ENCODE measurements at regions not wholly inside any gene's neighbourhood (a gene's known extent, or its start where the extent isn't known, plus 50 kb on each side); places are given as distances from the start of the nearest gene placed in this dataset.

DNA sequence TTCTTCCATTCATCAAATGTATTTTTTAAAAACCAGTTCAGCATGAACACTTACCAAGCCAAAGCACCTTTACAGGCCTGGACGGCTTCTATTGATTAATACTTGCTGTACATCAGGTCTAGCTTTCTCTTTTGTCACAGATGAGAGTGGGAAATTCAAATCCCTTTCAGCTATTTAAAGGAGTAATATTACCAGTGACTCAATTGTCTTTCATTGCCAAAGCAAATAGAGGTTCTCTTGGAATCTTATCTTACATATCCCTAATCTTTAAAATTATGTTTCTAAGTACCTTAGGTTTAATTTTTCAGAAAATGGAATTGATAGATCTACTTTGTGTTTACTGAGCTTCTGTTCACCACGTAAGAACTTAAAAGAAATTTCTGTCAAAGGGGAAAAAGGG lies 922.9 kb downstream of the NSUN3 start (continued):
- TF ChIP-seq, protein P1, sequence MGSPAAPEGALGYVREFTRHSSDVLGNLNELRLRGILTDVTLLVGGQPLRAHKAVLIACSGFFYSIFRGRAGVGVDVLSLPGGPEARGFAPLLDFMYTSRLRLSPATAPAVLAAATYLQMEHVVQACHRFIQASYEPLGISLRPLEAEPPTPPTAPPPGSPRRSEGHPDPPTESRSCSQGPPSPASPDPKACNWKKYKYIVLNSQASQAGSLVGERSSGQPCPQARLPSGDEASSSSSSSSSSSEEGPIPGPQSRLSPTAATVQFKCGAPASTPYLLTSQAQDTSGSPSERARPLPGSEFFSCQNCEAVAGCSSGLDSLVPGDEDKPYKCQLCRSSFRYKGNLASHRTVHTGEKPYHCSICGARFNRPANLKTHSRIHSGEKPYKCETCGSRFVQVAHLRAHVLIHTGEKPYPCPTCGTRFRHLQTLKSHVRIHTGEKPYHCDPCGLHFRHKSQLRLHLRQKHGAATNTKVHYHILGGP (tag by site-specific recombination; IDR thresholded peaks at IDR 0.05), result no peak
- TF ChIP-seq, protein P2, sequence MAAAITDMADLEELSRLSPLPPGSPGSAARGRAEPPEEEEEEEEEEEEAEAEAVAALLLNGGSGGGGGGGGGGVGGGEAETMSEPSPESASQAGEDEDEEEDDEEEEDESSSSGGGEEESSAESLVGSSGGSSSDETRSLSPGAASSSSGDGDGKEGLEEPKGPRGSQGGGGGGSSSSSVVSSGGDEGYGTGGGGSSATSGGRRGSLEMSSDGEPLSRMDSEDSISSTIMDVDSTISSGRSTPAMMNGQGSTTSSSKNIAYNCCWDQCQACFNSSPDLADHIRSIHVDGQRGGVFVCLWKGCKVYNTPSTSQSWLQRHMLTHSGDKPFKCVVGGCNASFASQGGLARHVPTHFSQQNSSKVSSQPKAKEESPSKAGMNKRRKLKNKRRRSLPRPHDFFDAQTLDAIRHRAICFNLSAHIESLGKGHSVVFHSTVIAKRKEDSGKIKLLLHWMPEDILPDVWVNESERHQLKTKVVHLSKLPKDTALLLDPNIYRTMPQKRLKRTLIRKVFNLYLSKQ (tag by site-specific recombination; IDR thresholded peaks at IDR 0.05; ENCODE audit: borderline replicate concordance), result no peak
- TF ChIP-seq ZBTB1 (tag by site-specific recombination; IDR thresholded peaks at IDR 0.05), result no peak
- no peak for TF ChIP-seq WT1 (tag by site-specific recombination; IDR thresholded peaks at IDR 0.05)
- TF ChIP-seq ZNF830 (tag by site-specific recombination; IDR thresholded peaks at IDR 0.05; ENCODE audit: low read depth), result no peak
- no peak for TF ChIP-seq ZNF585B (tag by site-specific recombination; IDR thresholded peaks at IDR 0.05)

DNA sequence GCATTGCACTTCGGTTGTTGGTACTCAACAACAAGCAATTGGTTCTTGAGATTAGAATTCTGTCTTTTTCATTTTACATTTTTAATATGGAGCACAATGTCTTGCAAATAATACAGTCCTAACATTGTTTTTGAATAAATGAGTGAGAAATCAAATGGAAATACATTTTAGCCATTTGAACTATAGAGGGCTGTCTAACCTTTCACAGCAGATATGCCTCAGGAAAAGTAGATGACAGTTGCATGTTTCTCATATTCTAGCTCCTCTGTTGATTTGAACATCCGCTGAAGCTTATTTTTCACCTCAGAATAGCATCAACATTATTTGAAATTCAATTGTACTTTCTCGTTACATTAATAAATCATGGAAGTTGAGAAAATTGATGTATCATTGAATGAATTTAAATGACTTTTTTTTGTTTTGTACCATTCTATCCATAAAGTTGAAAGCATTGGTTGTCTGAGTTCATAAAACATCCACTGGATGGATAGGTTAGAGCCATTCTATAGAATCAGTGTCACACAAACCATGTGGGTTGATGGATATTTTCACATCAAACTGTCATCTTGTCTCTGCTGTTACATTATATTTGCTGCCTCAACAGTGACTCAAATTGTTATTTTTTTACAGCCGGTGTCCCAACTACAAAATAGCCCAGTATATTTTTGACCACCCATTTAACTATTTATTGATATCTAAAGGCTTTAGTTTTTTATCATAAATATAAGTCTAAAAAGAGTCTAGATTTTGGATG lies 928.3 kb downstream of the NSUN3 start:
- Histone ChIP-seq H3K36me3 (ENCODE audit: control insufficient read depth in 2 of 2, insufficient read depth in 1 of 2, low read length in 2 of 2) (no peaks in the 10 kb centered on the region), H3K27ac (ENCODE audit: extremely low read depth, low read depth, low read length) (no peak overlapping the region), H3K4me3 (ENCODE audit: low read depth, low read length) (no peak overlapping the region), H3K4me1 (ENCODE audit: control insufficient read depth, insufficient read depth, low read length) (no peaks in the 10 kb centered on the region), H3K9me3 (ENCODE audit: control insufficient read depth, insufficient read depth, low read depth, low read length) (no peaks in the 10 kb centered on the region)
- no peak for TF ChIP-seq OSR2 (tag by site-specific recombination; IDR thresholded peaks at IDR 0.05)
- no peak for TF ChIP-seq GLI4 (tag by site-specific recombination; IDR thresholded peaks at IDR 0.05)
- TF ChIP-seq ZNF366 (tag by site-specific recombination; conservative IDR thresholded peaks at IDR 0.05), result no peak
- TF ChIP-seq ZNF558 (tag by site-specific recombination; IDR thresholded peaks at IDR 0.05), result no peak
- TF ChIP-seq ZNF391 (tag by site-specific recombination; IDR thresholded peaks at IDR 0.05; ENCODE audit: borderline replicate concordance, low read depth), result no peak
- no peak for TF ChIP-seq ZNF169 (tag by site-specific recombination; IDR thresholded peaks at IDR 0.05)
- TF ChIP-seq ZBTB20 (tag by site-specific recombination; IDR thresholded peaks at IDR 0.05), result no peak
- TF ChIP-seq HOXD13 (CRISPR knock-in tag; IDR thresholded peaks at IDR 0.05; ENCODE audit: borderline replicate concordance), result no peak
- no peak for TF ChIP-seq ZNF585B (tag by site-specific recombination; IDR thresholded peaks at IDR 0.05)
- TF ChIP-seq ZNF354C (tag by site-specific recombination; IDR thresholded peaks at IDR 0.05; ENCODE audit: borderline replicate concordance, low read depth), result no peak
- CTCF ChIA-PET, result interaction anchor here (0.5 kb wide), 1 partner anchor 688 kb away, joined by 4 read pairs; no protein-coding TSS in a partner anchor
- POLR2A ChIA-PET, result no interaction called here

DNA sequence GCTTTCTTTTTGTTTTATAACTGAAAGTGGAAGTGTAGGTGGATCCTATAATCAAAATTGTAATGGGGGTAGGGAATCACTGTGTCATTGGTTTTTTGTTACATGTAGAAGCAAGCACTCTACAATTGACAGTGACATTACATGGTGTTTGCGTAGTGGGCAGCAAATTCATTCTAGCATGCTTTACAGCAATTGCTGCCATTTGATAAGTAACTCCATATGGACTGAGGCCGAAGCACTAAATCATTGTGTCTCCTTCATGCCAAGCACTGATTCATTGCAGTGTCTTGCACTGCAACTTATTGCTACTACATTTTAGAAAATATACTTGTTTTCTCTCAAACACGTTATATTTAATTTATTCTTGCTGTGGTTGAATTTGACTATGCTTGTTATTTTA lies 933.9 kb downstream of the NSUN3 start:
- CTCF ChIA-PET, result interaction anchor here (0.9 kb wide), 1 partner anchor 647 kb away, joined by 3 read pairs; no protein-coding TSS in a partner anchor
- H3K9me3 ChIP-seq (ENCODE audit: control insufficient read depth, insufficient read depth, low read depth, low read length), result no peaks in the 10 kb centered on the region
- H3K4me3 ChIP-seq (ENCODE audit: low read depth, low read length), result no peak overlapping the region
- H3K4me1 ChIP-seq (ENCODE audit: control insufficient read depth, insufficient read depth, low read length), result no peaks in the 10 kb centered on the region
- H3K27ac ChIP-seq (ENCODE audit: extremely low read depth, low read depth, low read length), result no peak overlapping the region
- no peaks in the 10 kb centered on the region for H3K36me3 ChIP-seq (ENCODE audit: control insufficient read depth in 2 of 2, insufficient read depth in 1 of 2, low read length in 2 of 2)
- POLR2A ChIA-PET, result no interaction called here
- TF ChIP-seq ZBTB7A (tag by site-specific recombination; IDR thresholded peaks at IDR 0.05; ENCODE audit: low read depth), result no peak
- TF ChIP-seq, protein P3, sequence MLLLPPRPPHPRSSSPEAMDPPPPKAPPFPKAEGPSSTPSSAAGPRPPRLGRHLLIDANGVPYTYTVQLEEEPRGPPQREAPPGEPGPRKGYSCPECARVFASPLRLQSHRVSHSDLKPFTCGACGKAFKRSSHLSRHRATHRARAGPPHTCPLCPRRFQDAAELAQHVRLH (tag by site-specific recombination; IDR thresholded peaks at IDR 0.05), result no peak
- TF ChIP-seq ZNF768 (tag by site-specific recombination; IDR thresholded peaks at IDR 0.05), result no peak
- TF ChIP-seq ZFP69B (tag by site-specific recombination; IDR thresholded peaks at IDR 0.05), result no peak
- TF ChIP-seq, protein P4, sequence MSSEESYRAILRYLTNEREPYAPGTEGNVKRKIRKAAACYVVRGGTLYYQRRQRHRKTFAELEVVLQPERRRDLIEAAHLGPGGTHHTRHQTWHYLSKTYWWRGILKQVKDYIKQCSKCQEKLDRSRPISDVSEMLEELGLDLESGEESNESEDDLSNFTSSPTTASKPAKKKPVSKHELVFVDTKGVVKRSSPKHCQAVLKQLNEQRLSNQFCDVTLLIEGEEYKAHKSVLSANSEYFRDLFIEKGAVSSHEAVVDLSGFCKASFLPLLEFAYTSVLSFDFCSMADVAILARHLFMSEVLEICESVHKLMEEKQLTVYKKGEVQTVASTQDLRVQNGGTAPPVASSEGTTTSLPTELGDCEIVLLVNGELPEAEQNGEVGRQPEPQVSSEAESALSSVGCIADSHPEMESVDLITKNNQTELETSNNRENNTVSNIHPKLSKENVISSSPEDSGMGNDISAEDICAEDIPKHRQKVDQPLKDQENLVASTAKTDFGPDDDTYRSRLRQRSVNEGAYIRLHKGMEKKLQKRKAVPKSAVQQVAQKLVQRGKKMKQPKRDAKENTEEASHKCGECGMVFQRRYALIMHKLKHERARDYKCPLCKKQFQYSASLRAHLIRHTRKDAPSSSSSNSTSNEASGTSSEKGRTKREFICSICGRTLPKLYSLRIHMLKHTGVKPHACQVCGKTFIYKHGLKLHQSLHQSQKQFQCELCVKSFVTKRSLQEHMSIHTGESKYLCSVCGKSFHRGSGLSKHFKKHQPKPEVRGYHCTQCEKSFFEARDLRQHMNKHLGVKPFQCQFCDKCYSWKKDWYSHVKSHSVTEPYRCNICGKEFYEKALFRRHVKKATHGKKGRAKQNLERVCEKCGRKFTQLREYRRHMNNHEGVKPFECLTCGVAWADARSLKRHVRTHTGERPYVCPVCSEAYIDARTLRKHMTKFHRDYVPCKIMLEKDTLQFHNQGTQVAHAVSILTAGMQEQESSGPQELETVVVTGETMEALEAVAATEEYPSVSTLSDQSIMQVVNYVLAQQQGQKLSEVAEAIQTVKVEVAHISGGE (tag by site-specific recombination; conservative IDR thresholded peaks at IDR 0.05; ENCODE audit: low read depth), result no peak
- no peak for TF ChIP-seq ZNF433 (tag by site-specific recombination; IDR thresholded peaks at IDR 0.05; ENCODE audit: low read depth)
- no peak for TF ChIP-seq GFI1B (tag by site-specific recombination; IDR thresholded peaks at IDR 0.05)
- no peak for TF ChIP-seq OVOL3 (tag by site-specific recombination; IDR thresholded peaks at IDR 0.05)
- no peak for TF ChIP-seq ZNF157 (tag by site-specific recombination; IDR thresholded peaks at IDR 0.05)
- TF ChIP-seq ZNF624 (tag by site-specific recombination; IDR thresholded peaks at IDR 0.05), result no peak
- TF ChIP-seq FEZF1 (tag by site-specific recombination; IDR thresholded peaks at IDR 0.05), result no peak
- TF ChIP-seq YY2 (tag by site-specific recombination; IDR thresholded peaks at IDR 0.05), result no peak
- TF ChIP-seq HOXD13 (CRISPR knock-in tag; IDR thresholded peaks at IDR 0.05; ENCODE audit: borderline replicate concordance), result no peak

Data from HEK293 (cell line).